CD4-positive, CD25-positive, alpha-beta regulatory T cell (primary cell): ENCODE measurements at regions not wholly inside any gene's neighbourhood (a gene's known extent, or its start where the extent isn't known, plus 50 kb on each side); places are given as distances from the start of the nearest gene placed in this dataset.

ENCODE experiments used
- ATAC-seq, 2 donors: fragments of 150-1000 bp; cut with Tn5 transposase; one replicate each; pipeline ENCODE4 v1.10.0; 2021; ENCODE audit warnings: low read depth in 2 of 2, moderate number of reproducible peaks in 2 of 2, moderate library complexity in 1 of 2
- DNase-seq, 3 donors: peaks; one replicate each; pipeline versions ENCODE4 v3.0.0 to v3.0.0-alpha.2; 2012 to 2022; ENCODE audit warnings: mixed read lengths in 1 of 3
- H3K27ac ChIP-seq: one replicate; pipeline ENCODE4 v1.7.0; 2013; ENCODE audit warnings: mild to moderate bottlenecking, low read length; ENCODE audit not compliant: insufficient read depth, poor library complexity, severe bottlenecking
- H3K27me3 ChIP-seq: one replicate; pipeline ENCODE4 v1.7.0; 2013; ENCODE audit warnings: low read length; ENCODE audit not compliant: control insufficient read depth, insufficient read depth
- H3K36me3 ChIP-seq: one replicate; pipeline ENCODE4 v1.7.0; 2013; ENCODE audit warnings: mild to moderate bottlenecking, low read length, moderate library complexity; ENCODE audit not compliant: control insufficient read depth, insufficient read depth
- H3K4me1 ChIP-seq: 2 replicates; pipeline ENCODE4 v1.7.0; 2013; ENCODE audit warnings: mild to moderate bottlenecking, low read length; ENCODE audit not compliant: insufficient read depth, control insufficient read depth, poor library complexity, severe bottlenecking
- H3K4me3 ChIP-seq: one replicate; pipeline ENCODE4 v1.7.0; 2013; ENCODE audit warnings: low read depth, mild to moderate bottlenecking, low read length, moderate library complexity
- H3K9me3 ChIP-seq, 2 experiments: 1 replicate in 1 of 2; 2 replicates in 1 of 2; pipeline ENCODE4 v1.7.0; 2013; ENCODE audit warnings: low read length in 2 of 2, mild to moderate bottlenecking in 1 of 2, moderate library complexity in 1 of 2; ENCODE audit not compliant: control insufficient read depth in 2 of 2
- H3K27ac Mint-ChIP-seq, 3 donors: one replicate each; pipeline ENCODE4 v1.8.0; 2020 to 2022; ENCODE audit warnings: mild to moderate bottlenecking in 3 of 3, mixed read lengths in 3 of 3, moderate library complexity in 2 of 3
- H3K27me3 Mint-ChIP-seq: one replicate; pipeline ENCODE4 v1.8.0; 2022; ENCODE audit warnings: mild to moderate bottlenecking, mixed read lengths
- H3K36me3 Mint-ChIP-seq: one replicate; pipeline ENCODE4 v1.8.0; 2020; ENCODE audit warnings: mixed read lengths
- H3K4me1 Mint-ChIP-seq, 4 donors: one replicate each; pipeline ENCODE4 v1.8.0; 2020 to 2022; ENCODE audit warnings: mixed read lengths in 4 of 4, mild to moderate bottlenecking in 1 of 4
- H3K4me3 Mint-ChIP-seq, 4 donors: one replicate each; pipeline ENCODE4 v1.8.0; 2020 to 2022; ENCODE audit warnings: mild to moderate bottlenecking in 4 of 4, mixed read lengths in 4 of 4, moderate library complexity in 3 of 4
- H3K9me3 Mint-ChIP-seq, 7 donors: one replicate each; pipeline ENCODE4 v1.8.0; 2020 to 2022; ENCODE audit warnings: mixed read lengths in 7 of 7, mild to moderate bottlenecking in 3 of 7, moderate library complexity in 2 of 7

GRCh38 chr3:38970851-38971638, 80.7 kb downstream of the SCN11A start:
- Histone ChIP-seq H3K9me3 (no peaks in the 10 kb centered on the region), H3K4me3 (no peak overlapping the region), H3K27ac (no peak overlapping the region), H3K36me3 (no peaks in the 10 kb centered on the region), H3K27me3 (peaks cover 11% of the 10 kb centered on the region), H3K4me1 (no peaks in the 10 kb centered on the region)
- peaks cover 0 to 5% (median 0%) of the 10 kb centered on the region in 7 donors for H3K9me3 Mint-ChIP-seq
- DNase-seq, result no peak
- no peak overlapping the region for H3K27ac Mint-ChIP-seq
- H3K27me3 Mint-ChIP-seq, result peaks cover 23% of the 10 kb centered on the region
- no peaks in the 10 kb centered on the region for H3K4me1 Mint-ChIP-seq
- no peak overlapping the region for H3K4me3 Mint-ChIP-seq
- H3K36me3 Mint-ChIP-seq, result no peaks in the 10 kb centered on the region
- no peak for ATAC-seq

GRCh38 chr3:38969317-38970235, 82.2 kb downstream of the SCN11A start:
- Histone ChIP-seq H3K9me3 (no peaks in the 10 kb centered on the region), H3K27ac (no peak overlapping the region), H3K27me3 (peaks cover 14% of the 10 kb centered on the region), H3K36me3 (no peaks in the 10 kb centered on the region), H3K4me1 (no peaks in the 10 kb centered on the region), H3K4me3 (no peak overlapping the region)
- peaks cover 0 to 4% (median 0%) of the 10 kb centered on the region in 7 donors for H3K9me3 Mint-ChIP-seq
- ATAC-seq, result no peak
- H3K4me1 Mint-ChIP-seq, result no peaks in the 10 kb centered on the region
- no peak overlapping the region for H3K4me3 Mint-ChIP-seq
- H3K36me3 Mint-ChIP-seq, result no peaks in the 10 kb centered on the region
- no peak for DNase-seq
- H3K27me3 Mint-ChIP-seq, result peaks cover 23% of the 10 kb centered on the region
- no peak overlapping the region for H3K27ac Mint-ChIP-seq

DNA sequence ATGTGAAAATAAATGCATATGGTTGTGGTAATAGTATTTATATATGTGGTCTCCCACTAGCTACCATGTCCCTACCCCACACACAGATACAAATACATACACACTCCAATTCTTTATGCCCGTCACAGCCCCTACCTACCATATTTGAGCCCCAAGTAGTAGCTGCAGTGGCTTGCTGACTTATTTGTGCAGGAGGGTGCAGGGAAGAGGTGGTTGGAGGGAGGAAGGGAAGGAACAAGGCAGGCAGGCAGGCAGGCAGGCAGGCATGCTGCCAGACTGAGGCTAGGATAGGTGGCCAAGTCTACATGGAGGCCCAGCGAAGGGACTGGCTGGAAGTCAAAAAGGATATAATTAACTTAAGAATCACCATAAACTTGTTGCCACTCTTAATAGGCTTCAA, 82.9 kb downstream of the SCN11A start:
- H3K4me3 ChIP-seq, result no peak overlapping the region
- DNase-seq (no peak), ATAC-seq (no peak)
- H3K36me3 ChIP-seq, result no peaks in the 10 kb centered on the region
- H3K9me3 ChIP-seq, result no peaks in the 10 kb centered on the region
- Mint-ChIP-seq H3K27me3 (peaks cover 18% of the 10 kb centered on the region), H3K4me1 (no peaks in the 10 kb centered on the region), H3K36me3 (no peaks in the 10 kb centered on the region), H3K4me3 (no peak overlapping the region), H3K9me3 (peaks cover 0 to 4% (median 0%) of the 10 kb centered on the region in 7 donors), H3K27ac (no peak overlapping the region)
- H3K4me1 ChIP-seq, result no peaks in the 10 kb centered on the region
- H3K27ac ChIP-seq, result no peak overlapping the region
- peaks cover 14% of the 10 kb centered on the region for H3K27me3 ChIP-seq

DNA sequence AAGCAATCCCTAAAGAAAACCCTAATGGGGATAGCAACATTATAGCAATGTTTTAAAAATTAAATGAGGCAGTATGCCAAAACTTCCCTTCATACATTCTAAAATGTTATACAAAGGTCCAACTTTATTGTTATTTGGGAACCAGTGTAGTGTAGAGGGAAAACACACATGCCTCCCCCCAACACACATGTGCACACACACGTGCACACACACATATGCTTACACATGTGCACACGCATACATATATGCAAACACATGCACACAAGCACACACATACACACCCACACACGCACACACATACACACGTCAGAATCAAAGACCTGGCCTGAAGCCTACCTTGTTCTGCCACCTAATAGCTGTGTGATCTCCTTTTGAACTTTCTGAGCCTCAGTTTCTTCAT, 83.3 kb downstream of the SCN11A start:
- no peak overlapping the region for H3K27ac Mint-ChIP-seq
- Histone ChIP-seq H3K4me3 (no peak overlapping the region), H3K4me1 (no peaks in the 10 kb centered on the region), H3K27me3 (peaks cover 16% of the 10 kb centered on the region), H3K36me3 (no peaks in the 10 kb centered on the region), H3K27ac (no peak overlapping the region), H3K9me3 (no peaks in the 10 kb centered on the region)
- peaks cover 0 to 5% (median 0%) of the 10 kb centered on the region in 7 donors for H3K9me3 Mint-ChIP-seq
- DNase-seq (no peak), ATAC-seq (no peak)
- peaks cover 17% of the 10 kb centered on the region for H3K27me3 Mint-ChIP-seq
- H3K36me3 Mint-ChIP-seq, result no peaks in the 10 kb centered on the region
- no peak overlapping the region for H3K4me3 Mint-ChIP-seq
- H3K4me1 Mint-ChIP-seq, result no peaks in the 10 kb centered on the region

- Mint-ChIP-seq H3K4me3 (no peak overlapping the region), H3K4me1 (no peaks in the 10 kb centered on the region), H3K27ac (no peak overlapping the region), H3K9me3 (peaks cover 0 to 6% (median 0%) of the 10 kb centered on the region in 7 donors), H3K27me3 (peaks cover 16% of the 10 kb centered on the region), H3K36me3 (no peaks in the 10 kb centered on the region)
- Histone ChIP-seq H3K4me3 (no peak overlapping the region), H3K9me3 (no peaks in the 10 kb centered on the region), H3K4me1 (no peaks in the 10 kb centered on the region), H3K27ac (no peak overlapping the region), H3K27me3 (peaks cover 14% of the 10 kb centered on the region), H3K36me3 (no peaks in the 10 kb centered on the region)
- DNase-seq (no peak), ATAC-seq (no peak)
Measured at GRCh38 chr3:38967693-38967989, 84.1 kb downstream of the SCN11A start.

GRCh38 chr3:38966811-38967692, 84.7 kb downstream of the SCN11A start:
- H3K4me1 Mint-ChIP-seq, result no peaks in the 10 kb centered on the region
- Histone ChIP-seq H3K27ac (no peak overlapping the region), H3K4me1 (no peaks in the 10 kb centered on the region), H3K4me3 (no peak overlapping the region), H3K36me3 (no peaks in the 10 kb centered on the region), H3K27me3 (peaks cover 13% of the 10 kb centered on the region), H3K9me3 (no peaks in the 10 kb centered on the region)
- peaks cover 11% of the 10 kb centered on the region for H3K27me3 Mint-ChIP-seq
- no peaks in the 10 kb centered on the region for H3K36me3 Mint-ChIP-seq
- H3K9me3 Mint-ChIP-seq, result peaks cover 0 to 6% (median 0%) of the 10 kb centered on the region in 7 donors
- no peak overlapping the region for H3K27ac Mint-ChIP-seq
- no peak overlapping the region for H3K4me3 Mint-ChIP-seq
- no peak for DNase-seq
- no peak for ATAC-seq

- Histone ChIP-seq H3K27me3 (peaks cover 12% of the 10 kb centered on the region), H3K4me3 (no peak overlapping the region), H3K4me1 (no peaks in the 10 kb centered on the region), H3K9me3 (no peaks in the 10 kb centered on the region), H3K27ac (no peak overlapping the region), H3K36me3 (no peaks in the 10 kb centered on the region)
- H3K4me3 Mint-ChIP-seq, result no peak overlapping the region
- H3K27me3 Mint-ChIP-seq, result peaks cover under 1% of the 10 kb centered on the region
- peaks cover 0 to 3% (median 0%) of the 10 kb centered on the region in 4 donors for H3K4me1 Mint-ChIP-seq
- no peak for DNase-seq
- peaks cover 0 to 4% (median 0%) of the 10 kb centered on the region in 7 donors for H3K9me3 Mint-ChIP-seq
- H3K27ac Mint-ChIP-seq, result no peak overlapping the region
- ATAC-seq, result no peak
- no peaks in the 10 kb centered on the region for H3K36me3 Mint-ChIP-seq
Measured at GRCh38 chr3:38964646-38965045, 87.1 kb downstream of the SCN11A start.
